GM18868 (cell line): ENCODE measurements at regions not wholly inside any gene's neighbourhood (a gene's known extent, or its start where the extent isn't known, plus 50 kb on each side); places are given as distances from the start of the nearest gene placed in this dataset.
"Not testable (repeated sequence)": the region's sequence is repeated elsewhere in the genome, so short reads cannot be mapped to it uniquely, and the experiment has no call there.

Experiments used
- ATAC-seq: cut with Tn5 transposase; IDR thresholded peaks from one replicate; pipeline ENCODE4 v1.9.1; 2021; ENCODE audit warnings: mild to moderate bottlenecking, moderate library complexity; ENCODE audit not compliant: unreplicated experiment

- no peak for ATAC-seq
Measured at GRCh38 chr9:78938821-78939220, 632.9 kb upstream of the TLE4 start.

GRCh38 chr9:78939311-78940065 lies 632.3 kb upstream of the TLE4 start:
- ATAC-seq: no peak

- ATAC-seq: no peak
Measured at GRCh38 chr9:78940121-78940855, 631.5 kb upstream of the TLE4 start.

GRCh38 chr9:78954286-78954685 lies 617.5 kb upstream of the TLE4 start:
- ATAC-seq: no peak

GRCh38 chr9:78958892-78959291 lies 612.9 kb upstream of the TLE4 start:
- ATAC-seq: no peak

- no peak for ATAC-seq
Measured at GRCh38 chr9:78962156-78962555, 609.6 kb upstream of the TLE4 start.

GRCh38 chr9:78963911-78964310 lies 607.9 kb upstream of the TLE4 start:
- no peak for ATAC-seq

- no peak for ATAC-seq
Measured at GRCh38 chr9:78967596-78968217, 604.1 kb upstream of the TLE4 start.

- no peak for ATAC-seq
Measured at GRCh38 chr9:78970375-78970774, 601.4 kb upstream of the TLE4 start.

- ATAC-seq: no peak
Measured at GRCh38 chr9:78971540-78971939, 600.2 kb upstream of the TLE4 start.

GRCh38 chr9:78972303-78972999 lies 599.3 kb upstream of the TLE4 start:
- ATAC-seq: peak; percentile 59

- ATAC-seq: no peak
Measured at GRCh38 chr9:78973907-78974306, 597.9 kb upstream of the TLE4 start.

- ATAC-seq: no peak
Measured at GRCh38 chr9:78982849-78983248, 588.9 kb upstream of the TLE4 start.

GRCh38 chr9:78985084-78985738 lies 586.6 kb upstream of the TLE4 start:
- ATAC-seq: no peak

- no peak for ATAC-seq
Measured at GRCh38 chr9:78986446-78986845, 585.3 kb upstream of the TLE4 start.

GRCh38 chr9:78989031-78989658 lies 582.6 kb upstream of the TLE4 start:
- ATAC-seq: no peak

GRCh38 chr9:78994471-78994870 lies 577.3 kb upstream of the TLE4 start:
- no peak for ATAC-seq

- not testable (repeated sequence) for ATAC-seq
Measured at GRCh38 chr9:78994974-78995373, 576.8 kb upstream of the TLE4 start.

- no peak for ATAC-seq
Measured at GRCh38 chr9:78997296-78997695, 574.5 kb upstream of the TLE4 start.

- no peak for ATAC-seq
Measured at GRCh38 chr9:79000230-79001002, 571.3 kb upstream of the TLE4 start.
